GM12878 (cell line): ENCODE measurements at regions not wholly inside any gene's neighbourhood (a gene's known extent, or its start where the extent isn't known, plus 50 kb on each side); places are given as distances from the start of the nearest gene placed in this dataset. TPM values are rescaled to one million over a fixed set of nuclear protein-coding genes. Genes with fewer than 3 reads are reported as not detected.

Experiments
- ATAC-seq: fragments of 200-7000 bp; cut with Tn5 transposase; 3 replicates; pipeline ENCODE4 v1.9.1; 2020; ENCODE audit warnings: mild to moderate bottlenecking, moderate library complexity
- BruUV-seq: library from RNA; stranded (reverse); fragments of 400-500 nt; replicated peaks from 2 replicates; lab custom pipeline; 2021; lab: Mats Ljungman, UMichigan
- CTCF ChIA-PET: fragments of 300-600 bp; sonication (Branson Sonifier 250); formaldehyde crosslinking; extraction: SDS; loops from one replicate; lab custom pipeline; 2021; ENCODE audit warnings: inconsistent platforms; lab: Yijun Ruan, JAX
- POLR2A ChIA-PET: fragments of 350-600 bp; formaldehyde crosslinking; extraction: SDS; loops from one replicate; lab custom pipeline; 2021; ENCODE audit warnings: inconsistent platforms; lab: Charles Lee
- RAD21 ChIA-PET: fragments of 300-600 bp; sonication (Branson Sonifier 250); formaldehyde crosslinking; loops from one replicate; lab custom pipeline; 2023; ENCODE audit warnings: antibody characterized with exemption; ENCODE audit not compliant: unreplicated experiment; lab: Charles Lee
- SMC1A ChIA-PET: fragments of 300-600 bp; sonication (Branson Sonifier 250); formaldehyde crosslinking; loops from one replicate; lab custom pipeline; 2023; ENCODE audit not compliant: unreplicated experiment, uncharacterized antibody; lab: Charles Lee
- DNase-seq: peaks from one replicate; pipeline ENCODE4 v3.0.0-alpha.2; 2011; ENCODE audit warnings: low read depth, low spot score
- FAIRE-seq: peaks from 3 replicates; lab custom pipeline; 2011; peaks lifted over from hg19 to GRCh38; lab: Jason Lieb, UNC
- H2AFZ ChIP-seq: 2 replicates; pipeline ENCODE4 v1.6.0; 2011; ENCODE audit warnings: low read depth, low read length, control low read depth; ENCODE audit not compliant: control insufficient read depth
- H3K27ac ChIP-seq: 2 replicates; pipeline ENCODE4 v1.5.1; 2011; ENCODE audit warnings: control low read depth; ENCODE audit not compliant: control insufficient read depth, insufficient read depth
- H3K27me3 ChIP-seq, 2 experiments: replicated peaks in 1 of 2; 2 replicates each; pipeline versions ENCODE4 v1.6.0 to v1.6.1; 2011; ENCODE audit warnings: low read length in 1 of 2; ENCODE audit not compliant: control insufficient read depth in 2 of 2, insufficient read depth in 2 of 2
- H3K36me3 ChIP-seq, 2 experiments: 2 replicates each; pipeline ENCODE4 v1.5.1; 2011; ENCODE audit warnings: low read length in 1 of 2; ENCODE audit not compliant: control insufficient read depth in 2 of 2, insufficient read depth in 2 of 2
- H3K4me1 ChIP-seq: 2 replicates; pipeline ENCODE4 v1.6.1; 2011; ENCODE audit warnings: mild to moderate bottlenecking, low read length, moderate library complexity, mixed read lengths; ENCODE audit not compliant: control insufficient read depth, insufficient read depth
- H3K4me2 ChIP-seq: 2 replicates; pipeline ENCODE4 v1.6.0; 2011; ENCODE audit warnings: control low read depth; ENCODE audit not compliant: control insufficient read depth, insufficient read depth
- H3K4me3 ChIP-seq: fragments of 200-600 bp; sonication (generic); 2 replicates; pipeline ENCODE4 v1.5.1; 2016
- H3K79me2 ChIP-seq: 2 replicates; pipeline ENCODE4 v1.6.0; 2011; ENCODE audit warnings: low read length; ENCODE audit not compliant: control insufficient read depth, insufficient read depth
- H3K9ac ChIP-seq: 2 replicates; pipeline ENCODE4 v1.8.0; 2011; ENCODE audit warnings: low read length, control low read depth, mixed read lengths; ENCODE audit not compliant: control insufficient read depth, insufficient read depth
- H3K9me3 ChIP-seq: replicated peaks from 3 replicates; pipeline ENCODE4 v1.5.1; 2011; ENCODE audit warnings: mild to moderate bottlenecking, low read length; ENCODE audit not compliant: control insufficient read depth, insufficient read depth
- H4K20me1 ChIP-seq: 2 replicates; pipeline ENCODE4 v1.6.0; 2011; ENCODE audit not compliant: control insufficient read depth, insufficient read depth
- BACH1 ChIP-seq: fragments of 450-650 bp; IDR thresholded peaks from 2 replicates; pipeline ENCODE4 v1.6.1; 2017; ENCODE audit warnings: mild to moderate bottlenecking, borderline replicate concordance
- BRCA1 ChIP-seq: IDR thresholded peaks from 2 replicates; pipeline ENCODE4 v1.6.1; 2011; ENCODE audit warnings: low read depth, low read length, improper control_type of control experiment
- EGR1 ChIP-seq, 2 experiments: IDR thresholded peaks; 1 replicate in 1 of 2; 2 replicates in 1 of 2; pipeline ENCODE4 v1.6.1; 2011 to 2012; ENCODE audit warnings: low read depth in 2 of 2, low read length in 2 of 2, borderline replicate concordance in 1 of 2, mild to moderate bottlenecking in 1 of 2, moderate library complexity in 1 of 2
- EZH2 ChIP-seq: IDR thresholded peaks from 2 replicates; pipeline ENCODE4 v1.6.1; 2012; ENCODE audit warnings: low read depth, mild to moderate bottlenecking, control low read depth, inconsistent platforms, low read length, borderline replicate concordance; ENCODE audit not compliant: control insufficient read depth
- FOS ChIP-seq: IDR thresholded peaks from 3 replicates; pipeline ENCODE4 v1.6.1; 2011; ENCODE audit warnings: borderline replicate concordance; ENCODE audit not compliant: insufficient read length; ENCODE audit errors: extremely low read depth
- JUND ChIP-seq: IDR thresholded peaks from 2 replicates; pipeline ENCODE4 v1.6.1; 2012; ENCODE audit warnings: low read depth, mild to moderate bottlenecking, low read length, improper control_type of control experiment, moderate library complexity
- MXI1 ChIP-seq: fragments of 150-350 bp; IDR thresholded peaks from 2 replicates; pipeline ENCODE4 v1.6.1; 2011; ENCODE audit warnings: low read depth, mild to moderate bottlenecking, inconsistent platforms, low read length, improper control_type of control experiment
- SMAD1 ChIP-seq: fragments of 450-650 bp; IDR thresholded peaks from 2 replicates; pipeline ENCODE4 v1.6.1; 2018; ENCODE audit warnings: mild to moderate bottlenecking, low read depth; ENCODE audit not compliant: partially characterized antibody
- TCF7 ChIP-seq: IDR thresholded peaks from 2 replicates; pipeline ENCODE4 v1.6.1; 2014; ENCODE audit warnings: antibody characterized with exemption, borderline replicate concordance
- ZNF207 ChIP-seq: fragments of 450-650 bp; IDR thresholded peaks from 2 replicates; pipeline ENCODE4 v1.6.1; 2014; ENCODE audit warnings: antibody characterized with exemption, mild to moderate bottlenecking, borderline replicate concordance
- ZNF217 ChIP-seq: fragments of 450-650 bp; IDR thresholded peaks from 2 replicates; pipeline ENCODE4 v1.6.1; 2017; ENCODE audit warnings: antibody characterized with exemption, mild to moderate bottlenecking
- WGBS: methylation state at CpG from one replicate; pipeline ENCODE4 v1.1.6; 2016; ENCODE audit warnings: low lambda C conversion rate; ENCODE audit not compliant: insufficient replicate concordance, insufficient coverage; ENCODE audit errors: missing lambda C conversion rate; 5-methylcytosine and 5-hydroxymethylcytosine counted together
- in situ Hi-C: fragments of 300-500 bp; cut with MboI; formaldehyde crosslinking; loops from 9 replicates; pipeline ENCODE4 v1.14.3; 2018; ENCODE audit warnings: mixed read lengths
- intact Hi-C: fragments of 100-400 bp; cut with micrococcal nuclease; formaldehyde crosslinking; loops from one replicate; pipeline ENCODE4 v1.14.2; 2022; ENCODE audit not compliant: unreplicated experiment
- small RNA-seq: library from RNA; depleted of rRNA; stranded (forward); fragments of <200 nt; gene quantifications from one replicate; pipeline ENCODE3, GENCODE V24; 2014
- TF ChIP-seq, protein P1 (sequence below): IDR thresholded peaks from 2 replicates; pipeline ENCODE4 v1.6.1; 2011; ENCODE audit warnings: borderline replicate concordance, low read depth, mild to moderate bottlenecking, moderate library complexity, mixed read lengths, low read length; ENCODE audit not compliant: insufficient read depth; ENCODE audit errors: extremely low read length

DNA sequence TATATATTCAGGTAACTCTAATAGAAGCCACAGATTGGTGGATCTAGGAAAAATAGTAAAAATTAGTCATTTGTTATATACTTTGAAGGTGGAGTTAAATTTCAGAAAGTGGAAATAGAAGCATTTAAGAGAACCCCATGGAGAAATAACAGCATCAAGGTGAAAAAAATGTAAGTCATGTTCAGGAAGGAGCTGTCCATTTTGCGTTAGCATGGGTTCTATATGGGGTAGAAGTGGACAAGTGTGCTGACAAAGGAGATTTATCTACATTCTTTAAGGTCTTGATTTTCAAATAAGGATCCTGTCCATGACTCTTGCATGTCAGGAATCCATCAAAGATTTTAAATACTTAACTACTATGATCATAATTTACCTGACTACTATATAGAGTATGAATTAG, 50.2 kb upstream of the ROBO1 start:
- FAIRE-seq (no peak), ATAC-seq (no peak), DNase-seq (no peak)
- Histone ChIP-seq H3K27ac (no peak overlapping the region), H3K36me3 (no peaks in the 10 kb centered on the region), H4K20me1 (no peaks in the 10 kb centered on the region), H3K9me3 (no peaks in the 10 kb centered on the region; the same call in 2 of the 3 replicates), H2AFZ (no peak overlapping the region), H3K79me2 (no peaks in the 10 kb centered on the region), H3K27me3 (no peaks in the 10 kb centered on the region), H3K4me1 (no peaks in the 10 kb centered on the region)
- SMC1A ChIA-PET: interaction anchor here (1.8 kb wide), 1 partner anchor 10 kb away, joined by 4 read pairs; no protein-coding TSS in a partner anchor
- WGBS: 33% methylated on average over 1 of the region's 1 CpG
- in situ Hi-C loops: no loop called here
- POLR2A ChIA-PET: no interaction called here
- intact Hi-C loops: no loop called here
- RAD21 ChIA-PET: no interaction called here
- TF ChIP-seq SMAD1 (no peak), EGR1 (IDR thresholded peaks at IDR 0.05; ENCODE audit: borderline replicate concordance in 1 of 2, low read depth in 2 of 2, low read length in 2 of 2) (no peak), TCF7 (no peak), MXI1 (no peak), BRCA1 (no peak), ZNF207 (no peak), ZNF217 (no peak), JUND (no peak), BACH1 (no peak), FOS (no peak), EZH2 (no peak)
- TF ChIP-seq, protein P1, sequence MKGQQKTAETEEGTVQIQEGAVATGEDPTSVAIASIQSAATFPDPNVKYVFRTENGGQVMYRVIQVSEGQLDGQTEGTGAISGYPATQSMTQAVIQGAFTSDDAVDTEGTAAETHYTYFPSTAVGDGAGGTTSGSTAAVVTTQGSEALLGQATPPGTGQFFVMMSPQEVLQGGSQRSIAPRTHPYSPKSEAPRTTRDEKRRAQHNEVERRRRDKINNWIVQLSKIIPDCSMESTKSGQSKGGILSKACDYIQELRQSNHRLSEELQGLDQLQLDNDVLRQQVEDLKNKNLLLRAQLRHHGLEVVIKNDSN: no peak
- TF ChIP-seq, all 136 proteins: peak for 0
- Histone ChIP-seq H3K9ac (no peak overlapping the region), H3K4me3 (no peak overlapping the region), H3K4me2 (no peak overlapping the region)
- BruUV-seq: no TSS peak
- CTCF ChIA-PET: no interaction called here

Small RNA genes in the stretch of these regions (small RNA-seq; reads per million reads assigned to genes)
- not detected for gene AC108740.1
